KMS-11 (cell line): ENCODE measurements at regions not wholly inside any gene's neighbourhood (a gene's known extent, or its start where the extent isn't known, plus 50 kb on each side); places are given as distances from the start of the nearest gene placed in this dataset.

Experiments used
- H2AFZ ChIP-seq: fragments of 200-600 bp; sonication (generic); 2 replicates; pipeline ENCODE4 v1.6.1; 2016; ENCODE audit warnings: antibody characterized with exemption, mixed run types, low read depth
- H3K27ac ChIP-seq: fragments of 200-600 bp; sonication (generic); 2 replicates; pipeline ENCODE4 v1.6.1; 2016; ENCODE audit warnings: mild to moderate bottlenecking, mixed run types
- H3K27me3 ChIP-seq: fragments of 200-600 bp; sonication (generic); 2 replicates; pipeline ENCODE4 v1.6.1; 2017; ENCODE audit warnings: mild to moderate bottlenecking, low read depth, mixed run types, moderate library complexity; ENCODE audit not compliant: insufficient read depth
- H3K36me3 ChIP-seq: fragments of 200-600 bp; sonication (generic); 2 replicates; pipeline ENCODE4 v1.6.1; 2017; ENCODE audit warnings: mild to moderate bottlenecking, mixed run types; ENCODE audit not compliant: insufficient read depth
- H3K4me1 ChIP-seq: fragments of 200-600 bp; sonication (generic); 2 replicates; pipeline ENCODE4 v1.6.1; 2016; ENCODE audit warnings: mild to moderate bottlenecking, low read depth, mixed run types; ENCODE audit not compliant: poor library complexity, severe bottlenecking
- H3K4me2 ChIP-seq: fragments of 200-600 bp; sonication (generic); 2 replicates; pipeline ENCODE4 v1.7.0; 2016; ENCODE audit warnings: mild to moderate bottlenecking, mixed run types
- H3K4me3 ChIP-seq: fragments of 200-600 bp; sonication (generic); IDR thresholded peaks from 2 replicates; pipeline ENCODE4 v1.6.1; 2017; ENCODE audit warnings: low read depth, low read length, mixed read lengths; ENCODE audit not compliant: insufficient read depth
- H3K79me2 ChIP-seq: fragments of 200-600 bp; sonication (generic); 2 replicates; pipeline ENCODE4 v1.6.1; 2016; ENCODE audit warnings: low read depth, mixed run types; ENCODE audit not compliant: insufficient read depth
- H3K9ac ChIP-seq: fragments of 200-600 bp; sonication (generic); 2 replicates; pipeline ENCODE4 v1.6.1; 2016; ENCODE audit warnings: mild to moderate bottlenecking, mixed run types
- H4K20me1 ChIP-seq: fragments of 200-600 bp; sonication (generic); 2 replicates; pipeline ENCODE4 v1.6.1; 2016; ENCODE audit warnings: mild to moderate bottlenecking, mixed run types; ENCODE audit not compliant: insufficient read depth
- TF ChIP-seq, protein P1 (sequence below): fragments of 200-600 bp; sonication (generic); conservative IDR thresholded peaks from 2 replicates; pipeline ENCODE4 v1.6.1; 2017; ENCODE audit warnings: low read depth, mild to moderate bottlenecking, antibody characterized with exemption, low read length, moderate library complexity, mixed read lengths

DNA sequence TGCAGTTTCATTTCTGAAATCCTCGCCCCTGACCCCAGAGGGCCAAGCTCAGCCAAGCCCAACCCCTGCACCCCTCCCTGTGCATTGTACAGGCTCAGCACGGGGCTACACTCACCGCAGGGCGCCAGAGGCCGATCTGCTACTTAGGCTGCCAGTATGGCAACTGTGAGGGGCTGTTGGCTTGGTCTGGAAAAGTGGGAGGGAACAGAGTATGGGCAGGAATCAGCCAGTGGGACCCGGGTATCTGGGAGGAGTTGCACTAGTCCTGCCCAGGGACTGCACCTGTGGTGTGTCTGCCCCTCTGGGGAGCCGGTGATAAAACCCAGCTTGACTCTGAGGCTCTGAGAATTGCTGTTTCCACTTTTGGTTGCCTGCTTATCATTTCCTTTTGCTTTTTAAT lies 167.4 kb upstream of the KIF2A start:
- TF ChIP-seq, protein P1, sequence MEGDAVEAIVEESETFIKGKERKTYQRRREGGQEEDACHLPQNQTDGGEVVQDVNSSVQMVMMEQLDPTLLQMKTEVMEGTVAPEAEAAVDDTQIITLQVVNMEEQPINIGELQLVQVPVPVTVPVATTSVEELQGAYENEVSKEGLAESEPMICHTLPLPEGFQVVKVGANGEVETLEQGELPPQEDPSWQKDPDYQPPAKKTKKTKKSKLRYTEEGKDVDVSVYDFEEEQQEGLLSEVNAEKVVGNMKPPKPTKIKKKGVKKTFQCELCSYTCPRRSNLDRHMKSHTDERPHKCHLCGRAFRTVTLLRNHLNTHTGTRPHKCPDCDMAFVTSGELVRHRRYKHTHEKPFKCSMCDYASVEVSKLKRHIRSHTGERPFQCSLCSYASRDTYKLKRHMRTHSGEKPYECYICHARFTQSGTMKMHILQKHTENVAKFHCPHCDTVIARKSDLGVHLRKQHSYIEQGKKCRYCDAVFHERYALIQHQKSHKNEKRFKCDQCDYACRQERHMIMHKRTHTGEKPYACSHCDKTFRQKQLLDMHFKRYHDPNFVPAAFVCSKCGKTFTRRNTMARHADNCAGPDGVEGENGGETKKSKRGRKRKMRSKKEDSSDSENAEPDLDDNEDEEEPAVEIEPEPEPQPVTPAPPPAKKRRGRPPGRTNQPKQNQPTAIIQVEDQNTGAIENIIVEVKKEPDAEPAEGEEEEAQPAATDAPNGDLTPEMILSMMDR: no peak
- no peaks in the 10 kb centered on the region for H3K79me2 ChIP-seq
- H3K4me1 ChIP-seq: no peaks in the 10 kb centered on the region
- no peaks in the 10 kb centered on the region for H3K27me3 ChIP-seq
- H3K36me3 ChIP-seq: no peaks in the 10 kb centered on the region
- no peak overlapping the region for H3K4me2 ChIP-seq
- no peak overlapping the region for H3K9ac ChIP-seq
- H2AFZ ChIP-seq: no peak overlapping the region
- H3K4me3 ChIP-seq: no peak overlapping the region
- H4K20me1 ChIP-seq: no peaks in the 10 kb centered on the region
- no peak overlapping the region for H3K27ac ChIP-seq

DNA sequence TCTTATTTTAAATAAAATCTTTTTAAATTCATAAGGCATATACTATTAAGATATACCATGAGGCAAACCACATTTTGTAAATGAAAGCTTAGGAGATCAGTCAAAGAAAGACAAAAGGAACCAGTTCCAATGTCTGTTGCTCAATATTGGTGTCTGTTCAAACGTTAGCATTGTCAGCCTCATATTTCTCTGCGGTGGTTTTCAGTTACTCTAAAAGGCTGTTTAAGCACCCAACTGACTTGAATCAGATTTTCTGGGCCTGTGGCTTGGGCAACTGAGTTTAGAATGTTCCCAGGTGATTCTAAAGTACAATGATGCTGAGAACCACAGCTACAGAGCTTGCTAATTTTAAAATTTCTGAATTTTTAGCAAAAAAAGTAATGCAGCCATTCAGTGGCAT lies 166.3 kb upstream of the KIF2A start:
- H3K79me2 ChIP-seq: no peaks in the 10 kb centered on the region
- H3K4me1 ChIP-seq: no peaks in the 10 kb centered on the region
- H3K9ac ChIP-seq: no peak overlapping the region
- no peaks in the 10 kb centered on the region for H3K36me3 ChIP-seq
- no peak overlapping the region for H2AFZ ChIP-seq
- H3K4me2 ChIP-seq: no peak overlapping the region
- H4K20me1 ChIP-seq: no peaks in the 10 kb centered on the region
- H3K4me3 ChIP-seq: no peak overlapping the region
- TF ChIP-seq, protein P1: no peak
- H3K27ac ChIP-seq: no peak overlapping the region
- no peaks in the 10 kb centered on the region for H3K27me3 ChIP-seq

DNA sequence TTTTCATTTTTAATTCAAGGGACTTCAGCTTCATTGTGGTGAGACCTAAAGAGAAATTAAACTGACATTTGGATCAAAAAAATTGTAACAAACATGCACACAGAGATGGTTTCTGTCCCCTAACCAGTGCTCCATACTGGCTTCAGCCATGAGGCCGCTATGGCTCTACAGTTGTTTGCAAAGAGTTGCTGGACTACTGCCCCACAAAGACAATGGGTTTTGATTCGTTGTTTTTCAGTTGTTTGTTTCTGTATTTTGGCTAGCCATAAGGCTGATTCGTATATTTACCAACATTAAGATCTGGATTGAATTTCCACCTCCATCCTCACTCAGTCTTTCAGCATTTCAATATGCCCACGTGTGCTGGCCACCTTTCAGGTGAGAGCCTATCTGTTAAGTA lies 163.7 kb upstream of the KIF2A start:
- Histone ChIP-seq H3K27ac (no peak overlapping the region), H3K4me2 (no peak overlapping the region), H4K20me1 (no peaks in the 10 kb centered on the region), H3K9ac (no peak overlapping the region), H3K27me3 (no peaks in the 10 kb centered on the region), H3K4me1 (no peaks in the 10 kb centered on the region), H3K79me2 (no peaks in the 10 kb centered on the region), H3K36me3 (no peaks in the 10 kb centered on the region), H2AFZ (no peak overlapping the region), H3K4me3 (no peak overlapping the region)
- TF ChIP-seq, protein P1: no peak

DNA sequence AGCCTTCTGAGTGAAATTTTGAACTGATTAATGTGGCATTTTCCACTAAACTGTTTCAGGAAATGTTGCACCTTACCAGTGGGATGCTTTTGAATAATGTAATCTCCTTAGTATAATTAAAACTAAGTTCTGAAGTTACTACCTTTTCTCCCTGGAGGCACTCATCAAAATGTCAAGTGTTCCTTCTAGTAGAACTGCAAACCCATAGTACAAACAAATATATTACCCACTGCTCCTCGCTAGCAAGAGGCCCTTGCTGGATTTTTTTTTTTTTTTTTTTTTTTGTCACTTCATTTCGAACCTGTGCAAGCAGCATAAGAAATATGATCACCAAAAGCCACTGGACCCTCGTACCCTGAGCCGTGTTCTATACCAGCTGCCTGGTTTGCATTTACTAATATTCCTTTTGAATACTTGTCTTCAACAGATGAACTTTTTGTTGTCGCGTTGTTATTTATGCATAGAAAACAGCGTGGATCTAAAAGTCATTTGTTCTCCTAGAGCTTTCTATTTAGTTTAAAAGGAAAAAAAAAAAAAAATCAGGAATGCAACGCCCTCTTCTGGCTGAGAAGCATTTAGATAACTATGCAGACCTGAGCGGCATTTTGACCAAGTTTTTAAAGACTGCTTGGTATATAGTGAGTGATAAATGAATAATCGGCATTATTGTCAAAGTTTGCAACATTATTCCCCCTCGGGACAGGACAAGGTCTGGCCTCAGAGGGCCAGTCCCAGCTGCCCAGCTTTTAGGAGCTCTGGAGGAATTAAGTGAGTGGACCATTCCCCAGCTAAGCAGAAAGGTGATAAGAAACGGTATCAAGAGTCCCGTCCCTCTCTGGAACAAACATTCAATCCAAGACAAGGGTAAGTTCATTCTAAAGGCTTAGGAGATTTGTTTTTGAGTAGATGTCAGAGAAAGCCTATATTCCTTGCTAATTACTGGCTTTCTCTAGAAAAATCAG lies 162.5 kb upstream of the KIF2A start:
- TF ChIP-seq, protein P1: peak; percentile 76
- H2AFZ ChIP-seq: no peak overlapping the region
- no peaks in the 10 kb centered on the region for H3K36me3 ChIP-seq
- H3K4me1 ChIP-seq: no peaks in the 10 kb centered on the region
- H4K20me1 ChIP-seq: no peaks in the 10 kb centered on the region
- no peak overlapping the region for H3K4me2 ChIP-seq
- no peaks in the 10 kb centered on the region for H3K27me3 ChIP-seq
- H3K79me2 ChIP-seq: no peaks in the 10 kb centered on the region
- H3K9ac ChIP-seq: no peak overlapping the region
- no peak overlapping the region for H3K4me3 ChIP-seq
- H3K27ac ChIP-seq: no peak overlapping the region
